Inferior parietal cortex (tissue), 1 donor: ENCODE measurements at regions not wholly inside any gene's neighbourhood (a gene's known extent, or its start where the extent isn't known, plus 50 kb on each side); places are given as distances from the start of the nearest gene placed in this dataset.
"Not testable (repeated sequence)": the region's sequence is repeated elsewhere in the genome, so short reads cannot be mapped to it uniquely, and the experiment has no call there.

Source experiments
- DNase-seq: peaks from one replicate; pipeline ENCODE4 v3.0.0-alpha.2; 2016; ENCODE audit errors: extremely low spot score

- DNase-seq = no peak
These were observed 263.3 kb downstream of the MYCN start for GRCh38 chr2:16203691-16204090.

DNA sequence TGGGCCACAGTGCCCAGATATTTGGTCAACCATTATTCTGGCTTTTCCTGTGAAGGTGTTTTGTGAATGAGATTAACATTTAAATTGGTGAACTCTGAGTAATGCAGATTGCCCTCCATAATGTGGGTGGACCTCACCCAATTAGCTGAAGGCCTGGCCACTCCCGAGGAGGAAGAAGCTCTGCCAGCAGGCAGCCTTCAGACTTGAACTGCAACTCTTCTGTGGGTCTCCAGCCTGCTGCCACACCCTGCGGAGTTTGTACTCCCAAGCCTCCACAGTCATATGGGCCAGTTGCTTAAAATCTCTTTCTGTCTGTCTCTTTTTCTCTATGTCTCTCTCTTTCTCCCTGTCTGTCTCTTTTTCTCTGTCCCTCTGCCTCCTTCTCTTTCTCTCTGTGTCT, 262.7 kb downstream of the MYCN start:
- DNase-seq = no peak

DNA sequence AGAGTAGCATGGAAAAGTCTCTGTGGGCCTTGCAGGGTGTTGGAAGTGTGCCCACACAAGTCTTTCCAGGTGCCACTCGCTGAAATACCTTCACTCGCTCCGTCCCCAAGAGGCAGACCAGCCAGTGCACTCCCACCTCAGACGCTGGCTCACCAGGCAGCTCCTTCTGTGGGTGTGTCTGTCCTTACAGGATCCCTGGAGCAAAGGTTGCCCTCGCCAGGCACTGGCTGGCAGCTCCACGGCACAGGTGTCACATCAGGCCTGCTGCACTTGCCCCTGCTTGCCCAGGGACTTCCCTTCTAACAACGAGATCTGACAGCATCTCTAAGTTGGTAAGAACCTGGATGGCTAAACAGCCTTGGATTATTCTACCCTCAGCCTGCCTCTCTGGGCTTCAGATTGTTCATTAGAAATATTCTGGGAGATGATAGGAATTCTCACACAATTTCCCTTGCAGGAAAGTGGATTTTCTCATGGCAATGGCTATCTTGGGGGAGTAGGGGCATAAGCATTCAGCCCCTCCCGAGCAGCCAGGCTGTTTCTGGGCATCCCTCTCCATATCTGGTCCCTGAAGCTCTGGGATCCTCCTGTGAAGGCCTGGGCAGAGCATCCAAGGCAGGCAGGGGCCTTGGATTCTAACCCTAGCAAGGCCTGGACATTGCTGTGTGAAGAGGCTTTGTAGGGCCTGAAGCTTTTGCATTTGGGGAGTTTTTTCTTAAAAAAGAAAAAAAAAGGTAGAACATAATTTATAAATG, 262.1 kb downstream of the MYCN start:
- no peak for DNase-seq

- DNase-seq = no peak
These were observed 261.5 kb downstream of the MYCN start for GRCh38 chr2:16201848-16202247.

DNA sequence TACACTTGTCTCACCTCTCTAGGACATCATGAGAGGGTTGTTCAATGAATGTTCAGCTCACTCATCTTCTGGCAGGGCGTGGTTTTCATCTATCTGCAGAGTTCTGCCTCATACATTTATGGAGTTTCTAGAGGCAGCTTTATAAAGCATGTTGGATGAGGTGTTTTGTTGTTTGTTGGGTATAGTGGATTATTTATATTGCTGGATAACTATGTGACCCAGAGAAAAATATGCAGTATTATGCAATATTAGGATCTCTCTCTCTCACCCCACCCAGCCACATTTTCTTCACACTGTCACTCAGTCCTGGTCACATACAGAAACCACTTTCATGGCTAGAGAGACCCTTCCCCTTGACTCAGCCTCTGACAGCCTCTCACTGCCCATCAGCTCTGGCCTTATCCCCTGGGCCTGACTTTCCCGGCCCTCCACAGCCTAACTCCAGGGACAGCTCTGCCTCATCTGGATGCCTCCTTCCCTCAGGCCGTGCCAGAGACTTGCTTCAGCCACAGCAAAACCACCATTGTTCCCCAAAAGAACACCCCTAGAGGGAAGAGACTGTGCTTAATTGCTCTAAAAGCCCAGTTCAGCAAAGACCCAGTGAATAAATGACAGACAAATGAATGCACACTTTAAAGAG, 260.3 kb downstream of the MYCN start:
- DNase-seq = no peak

DNA sequence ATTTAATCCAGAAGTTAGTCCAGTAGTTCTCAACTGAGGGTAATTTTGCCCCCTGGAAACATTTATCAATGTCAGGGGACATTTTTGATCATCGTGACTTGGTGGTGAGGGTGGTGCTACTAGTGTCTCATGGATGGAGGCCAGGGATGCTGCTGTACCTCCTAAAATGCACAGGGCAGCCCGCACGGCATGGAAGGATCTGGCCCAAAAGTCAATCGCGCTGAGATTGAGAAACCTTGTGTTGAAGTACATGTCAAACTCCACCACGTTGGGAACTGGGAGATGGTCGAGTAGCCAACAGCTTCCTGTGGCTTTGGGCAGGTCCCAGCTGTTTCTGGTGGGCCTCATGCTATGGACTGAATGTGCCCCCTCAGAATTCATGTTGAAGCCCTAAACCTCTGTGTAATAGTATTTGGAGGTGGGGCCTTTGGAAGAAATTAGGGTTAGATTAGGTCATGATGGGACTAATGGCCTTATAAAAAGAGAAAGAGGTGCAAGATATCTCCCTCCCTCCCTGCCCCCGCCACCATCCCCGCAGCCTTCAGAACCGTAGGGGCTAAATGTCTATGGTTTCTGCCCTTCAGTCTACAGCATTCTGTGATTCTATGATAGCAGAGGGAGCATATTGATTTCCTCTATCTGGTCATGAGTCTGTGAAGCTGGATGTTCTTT, 259.7 kb downstream of the MYCN start:
- no peak for DNase-seq

DNA sequence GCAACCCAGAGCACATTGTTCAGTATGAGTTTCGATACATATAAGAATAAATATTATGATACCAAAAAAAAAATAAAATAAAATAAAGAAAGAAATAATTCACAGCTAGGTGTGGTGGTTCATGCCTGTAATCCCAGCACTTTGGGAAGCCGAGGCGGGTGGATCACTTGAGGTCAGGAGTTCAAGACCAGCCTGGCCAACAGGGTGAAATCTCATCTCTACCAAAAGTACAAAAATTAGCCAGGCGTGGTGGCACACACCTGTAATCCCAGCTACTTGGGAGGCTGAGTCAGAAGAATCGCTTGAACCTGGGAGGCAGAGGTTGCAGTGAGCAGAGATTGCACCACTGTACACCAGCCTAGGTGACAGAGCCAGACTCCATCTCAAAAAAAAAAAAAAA, 258.9 kb downstream of the MYCN start:
- not testable (repeated sequence) for DNase-seq

DNA sequence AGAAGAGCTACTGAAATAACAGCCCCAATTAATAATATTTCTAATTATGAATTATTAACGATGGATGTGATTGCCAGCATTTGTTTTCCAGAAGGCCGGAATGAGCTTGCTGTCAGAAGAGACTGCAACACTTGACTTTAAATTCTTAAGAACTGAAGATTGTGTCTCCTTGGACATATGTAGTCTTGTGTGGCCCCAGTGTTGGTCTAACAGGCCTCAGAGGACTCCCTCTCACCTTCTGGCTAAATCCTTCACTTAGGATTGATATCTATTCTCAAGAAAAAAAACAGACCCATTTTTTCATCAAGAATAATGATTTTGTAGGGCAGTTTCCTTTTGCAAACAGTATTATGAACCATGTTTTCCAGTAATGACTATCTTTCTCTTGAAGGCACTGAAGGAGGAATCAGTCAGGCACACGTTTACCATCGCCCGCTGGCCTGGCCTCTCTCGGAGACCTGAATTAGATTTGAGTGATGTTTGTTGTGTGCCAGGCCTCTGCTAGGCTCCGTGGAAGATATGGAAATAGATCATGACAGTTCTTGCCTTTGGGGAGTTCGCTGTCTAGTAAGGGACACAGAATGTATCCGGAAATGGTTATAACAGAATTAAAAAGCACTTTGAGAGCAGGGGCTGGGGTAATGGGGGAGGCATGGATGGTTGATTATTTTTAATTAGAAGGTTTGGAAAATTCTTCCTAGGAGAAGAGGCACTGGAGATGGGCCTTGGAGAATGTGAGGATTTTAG, 258.0 kb downstream of the MYCN start:
- no peak for DNase-seq

GRCh38 chr2:16197504-16198147, 257.3 kb downstream of the MYCN start:
- DNase-seq = no peak

DNA sequence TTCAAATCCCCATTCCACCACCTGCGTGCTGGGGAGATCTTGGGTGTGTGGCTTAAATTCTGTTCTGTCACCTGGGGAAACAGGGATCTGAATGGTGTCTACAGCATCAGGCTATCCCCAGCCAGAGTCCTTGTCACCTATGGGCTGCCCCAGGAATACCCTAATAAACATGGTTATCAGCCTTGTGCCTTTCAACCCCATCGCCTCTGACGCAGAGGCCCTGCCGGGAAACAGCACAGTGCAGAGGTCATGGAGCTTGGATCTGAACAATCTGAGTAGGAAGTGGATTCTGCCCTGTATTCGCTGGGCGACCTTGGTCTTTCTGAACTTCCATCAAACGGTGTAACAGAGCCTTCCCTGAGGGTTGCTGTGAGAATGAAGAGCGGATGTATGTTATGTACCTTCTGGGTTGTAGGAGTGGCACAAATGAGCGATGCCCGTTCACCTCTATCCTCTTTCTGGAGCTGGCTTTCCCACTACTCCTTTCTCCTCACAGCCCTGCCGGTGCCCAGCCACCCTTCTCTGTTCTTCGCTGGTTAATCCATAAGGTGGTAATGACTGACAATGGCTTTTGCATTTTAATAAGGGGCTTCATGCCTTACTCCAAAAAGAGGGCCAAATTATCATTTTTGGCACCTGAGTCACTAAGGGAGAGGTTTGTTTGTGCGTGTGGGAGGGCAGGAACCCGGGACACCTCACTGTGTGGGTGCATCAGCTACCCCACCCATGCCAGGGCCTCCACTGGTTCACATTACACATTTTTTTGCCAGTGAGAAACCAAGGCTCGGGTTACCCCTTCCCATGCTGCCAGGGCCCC, 256.5 kb downstream of the MYCN start:
- DNase-seq = no peak

DNA sequence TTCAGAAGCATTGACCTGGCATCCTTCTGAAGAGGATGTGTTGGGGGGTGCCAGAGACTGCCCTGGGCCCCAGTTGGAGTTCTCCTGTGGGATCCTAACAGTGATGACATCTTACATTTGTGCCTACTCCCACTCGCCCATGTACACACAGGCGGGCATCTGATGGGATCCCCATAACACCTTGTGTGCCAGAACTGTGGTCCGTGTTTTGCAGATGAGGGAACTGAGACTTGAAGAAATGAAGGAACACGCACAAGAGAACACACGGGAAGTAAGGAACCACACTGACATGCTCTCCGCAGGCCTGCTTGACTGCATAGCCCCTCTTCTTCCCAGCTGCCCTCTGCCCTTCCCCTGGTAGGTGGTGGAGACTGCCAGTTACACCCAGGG, 255.3 kb downstream of the MYCN start:
- no peak for DNase-seq

GRCh38 chr2:16194931-16195680, 254.8 kb downstream of the MYCN start:
- no peak for DNase-seq

GRCh38 chr2:16194530-16194929, 254.2 kb downstream of the MYCN start:
- no peak for DNase-seq

GRCh38 chr2:16194096-16194390, 253.7 kb downstream of the MYCN start:
- DNase-seq = no peak

GRCh38 chr2:16192416-16193216, 252.3 kb downstream of the MYCN start:
- DNase-seq = no peak

DNA sequence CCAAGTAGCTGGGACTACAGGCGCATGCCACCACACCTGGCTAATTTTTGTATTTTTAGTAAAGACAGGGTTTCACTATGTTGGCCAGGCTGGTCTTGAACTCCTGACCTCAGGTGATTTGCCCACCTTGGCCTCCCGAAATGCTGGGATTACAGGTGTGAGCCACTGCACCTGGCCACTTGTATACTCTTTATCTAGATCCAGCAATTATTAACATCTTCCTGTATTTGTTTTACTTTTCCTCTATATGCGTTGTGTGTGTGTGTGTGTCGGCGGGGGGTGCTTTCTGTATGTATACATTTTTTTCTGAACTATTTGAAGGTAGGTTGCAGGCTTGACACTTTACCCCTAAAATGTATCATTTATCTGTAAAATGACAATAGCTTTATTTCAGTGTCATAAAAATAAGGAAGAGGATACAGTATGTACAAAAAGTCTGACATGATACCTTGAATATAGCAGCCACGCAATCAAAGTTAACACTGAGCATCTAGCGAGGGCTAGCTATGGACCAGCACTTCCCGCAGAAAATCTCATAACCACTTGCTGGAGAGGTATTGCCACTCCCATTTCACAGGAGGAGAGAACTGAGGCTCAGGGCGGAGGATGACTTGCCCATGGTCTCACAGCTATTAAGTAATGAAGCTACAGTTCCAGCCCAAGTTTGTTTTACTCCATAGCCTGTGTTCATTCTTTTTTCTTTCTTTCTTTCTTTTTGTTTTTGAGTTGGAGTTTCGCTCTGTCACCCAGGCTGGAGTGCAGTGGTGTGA, 251.3 kb downstream of the MYCN start:
- no peak for DNase-seq

DNA sequence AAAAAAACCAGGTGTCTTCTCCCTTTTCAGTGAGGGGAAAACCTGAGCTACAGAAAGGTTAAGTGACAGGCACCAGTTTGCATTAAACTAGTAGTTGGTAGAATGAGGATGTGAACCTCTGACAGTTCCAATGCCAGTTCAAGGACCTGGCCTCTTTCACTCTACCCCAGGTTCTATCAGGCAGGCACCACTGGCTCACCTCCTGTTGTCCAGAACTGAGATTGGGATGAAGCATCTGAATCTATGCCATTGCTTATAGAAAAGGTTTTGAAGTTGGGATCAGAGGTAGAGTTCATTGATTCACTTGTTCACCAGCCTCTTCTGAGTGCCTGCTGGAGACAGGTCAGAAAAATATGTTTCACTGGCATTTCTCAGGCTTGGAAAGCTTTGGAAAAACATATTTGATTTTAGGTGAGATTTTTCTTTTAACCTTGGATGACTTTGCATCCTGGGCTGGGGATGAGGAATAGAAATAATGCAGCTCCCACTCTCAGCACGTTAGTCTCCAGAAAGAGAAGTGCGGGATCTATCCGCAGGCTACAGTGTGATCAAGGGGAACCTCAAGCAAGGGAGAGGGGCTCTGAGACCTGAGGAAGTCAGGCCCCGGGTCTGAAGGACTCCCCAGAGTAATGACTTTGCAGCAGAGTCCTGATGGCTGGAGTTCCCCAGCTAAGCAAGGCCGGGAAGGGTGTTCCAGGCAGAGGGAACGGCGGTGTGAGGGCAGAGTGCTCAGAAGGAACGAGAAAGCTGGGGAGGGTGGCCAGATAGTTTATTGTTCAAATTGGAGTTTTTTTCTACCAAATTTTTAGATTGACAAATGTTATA, 250.3 kb downstream of the MYCN start:
- no peak for DNase-seq

GRCh38 chr2:16189836-16190160, 249.4 kb downstream of the MYCN start:
- DNase-seq = no peak
